ENCODE measurements at regions not wholly inside any gene's neighbourhood (a gene's known extent, or its start where the extent isn't known, plus 50 kb on each side); places are given as distances from the start of the nearest gene placed in this dataset.

GRCh38 chr12:25861226-25861625 lies 97.3 kb upstream of the RASSF8 start:
- TF ChIP-seq CTCF (IDR thresholded peaks at IDR 0.05) (no peak), POLR2AphosphoS5 (IDR thresholded peaks at IDR 0.05) (no peak), POLR2A (IDR thresholded peaks at IDR 0.05) (no peak)
